Liver (tissue), 3 donors: ENCODE measurements at regions not wholly inside any gene's neighbourhood (a gene's known extent, or its start where the extent isn't known, plus 50 kb on each side); places are given as distances from the start of the nearest gene placed in this dataset.

Experiments
- CTCF ChIP-seq: fragments of 150-350 bp; IDR thresholded peaks from 2 replicates; pipeline ENCODE4 v1.5.1; 2017; ENCODE audit warnings: improper control_type of control experiment, low read depth, low read length; ENCODE audit not compliant: missing input control
- EGR1 ChIP-seq, 2 donors: IDR thresholded peaks; 2 replicates each; pipeline ENCODE4 v1.6.1; 2016 to 2018; ENCODE audit warnings: antibody characterized with exemption in 2 of 2, low read depth in 2 of 2
- HNF4A ChIP-seq, 2 donors: conservative IDR thresholded peaks; 2 replicates each; pipeline ENCODE4 v1.6.1; 2016; ENCODE audit warnings: antibody characterized with exemption in 2 of 2, mild to moderate bottlenecking in 2 of 2
- JUND ChIP-seq, 2 donors: IDR thresholded peaks; 2 replicates each; pipeline ENCODE4 v1.6.1; 2016; ENCODE audit warnings: antibody characterized with exemption in 2 of 2
- MAX ChIP-seq: IDR thresholded peaks from 2 replicates; pipeline ENCODE4 v1.6.1; 2016; ENCODE audit warnings: antibody characterized with exemption
- RAD21 ChIP-seq, 2 donors: IDR thresholded peaks; 2 replicates each; pipeline ENCODE4 v1.6.1; 2016; ENCODE audit warnings: antibody characterized with exemption in 2 of 2, mild to moderate bottlenecking in 2 of 2
- REST ChIP-seq: IDR thresholded peaks from 2 replicates; pipeline ENCODE4 v1.6.1; 2016; ENCODE audit warnings: antibody characterized with exemption, mild to moderate bottlenecking
- RXRA ChIP-seq, 2 donors: IDR thresholded peaks; 2 replicates each; pipeline ENCODE4 v1.6.1; 2017 to 2018; ENCODE audit warnings: antibody characterized with exemption in 2 of 2, mild to moderate bottlenecking in 1 of 2
- SP1 ChIP-seq: IDR thresholded peaks from 2 replicates; pipeline ENCODE4 v1.6.1; 2018; ENCODE audit warnings: antibody characterized with exemption, mild to moderate bottlenecking
- TAF1 ChIP-seq: conservative IDR thresholded peaks from 2 replicates; pipeline ENCODE4 v1.6.1; 2016; ENCODE audit warnings: antibody characterized with exemption, mild to moderate bottlenecking
- YY1 ChIP-seq: IDR thresholded peaks from 2 replicates; pipeline ENCODE4 v1.6.1; 2016; ENCODE audit warnings: antibody characterized with exemption, mild to moderate bottlenecking
- ZBTB33 ChIP-seq: IDR thresholded peaks from 2 replicates; pipeline ENCODE4 v1.6.1; 2016; ENCODE audit warnings: antibody characterized with exemption
- donor health status: healthy.
- donor health status: healthy.

GRCh38 chr3:165455360-165455759, 259.2 kb upstream of the SLITRK3 start:
- no peak for TF ChIP-seq RAD21 (IDR thresholded peaks at IDR 0.05)
- TF ChIP-seq EGR1 (IDR thresholded peaks at IDR 0.05; ENCODE audit: low read depth in 2 of 2) = no peak
- no peak for TF ChIP-seq CTCF
- TF ChIP-seq MAX = no peak
- TF ChIP-seq TAF1 = no peak
- TF ChIP-seq ZBTB33 = no peak
- TF ChIP-seq REST = no peak
- TF ChIP-seq JUND (IDR thresholded peaks at IDR 0.05) = no peak
- TF ChIP-seq YY1 = no peak
- no peak for TF ChIP-seq SP1
- no peak for TF ChIP-seq RXRA (IDR thresholded peaks at IDR 0.05)
- no peak for TF ChIP-seq HNF4A (conservative IDR thresholded peaks at IDR 0.05)
